SU-DHL-6 (cell line): ENCODE measurements at regions not wholly inside any gene's neighbourhood (a gene's known extent, or its start where the extent isn't known, plus 50 kb on each side); places are given as distances from the start of the nearest gene placed in this dataset.
"Not testable (repeated sequence)": the region's sequence is repeated elsewhere in the genome, so short reads cannot be mapped to it uniquely, and the experiment has no call there.

ENCODE experiments used
- H2AFZ ChIP-seq: fragments of 200-600 bp; sonication (generic); 2 replicates; pipeline ENCODE4 v1.6.1; 2014; ENCODE audit warnings: low read depth, mild to moderate bottlenecking, moderate library complexity, mixed read lengths, antibody characterized with exemption, low read length; ENCODE audit not compliant: severe bottlenecking
- H3F3A ChIP-seq: fragments of 200-600 bp; shearing (Covaris generic); 2 replicates; pipeline ENCODE4 v1.6.0; 2016; ENCODE audit warnings: antibody characterized with exemption, mild to moderate bottlenecking; ENCODE audit not compliant: insufficient read depth
- H3K27ac ChIP-seq: fragments of 200-600 bp; sonication (generic); 2 replicates; pipeline ENCODE4 v1.5.1; 2016; ENCODE audit warnings: low read depth, mild to moderate bottlenecking, low read length, moderate library complexity, mixed read lengths
- H3K27me3 ChIP-seq: fragments of 200-600 bp; sonication (generic), shearing (Covaris generic); 2 replicates; pipeline ENCODE4 v1.6.0; 2014; ENCODE audit warnings: mild to moderate bottlenecking, low read length
- H3K36me3 ChIP-seq: fragments of 200-600 bp; sonication (generic); 2 replicates; pipeline ENCODE4 v1.6.1; 2014; ENCODE audit warnings: mild to moderate bottlenecking, low read length, mixed read lengths
- H3K4me2 ChIP-seq: fragments of 300-600, 200-600 bp; shearing (Covaris generic), sonication (generic); 2 replicates; pipeline ENCODE4 v1.6.0; 2014; ENCODE audit warnings: low read length, low read depth, mild to moderate bottlenecking; ENCODE audit not compliant: poor library complexity, severe bottlenecking
- H3K4me3 ChIP-seq: fragments of 200-600 bp; sonication (generic); 2 replicates; pipeline ENCODE4 v1.5.1; 2014; ENCODE audit warnings: antibody characterized with exemption, low read length, mild to moderate bottlenecking, mixed read lengths; ENCODE audit not compliant: insufficient read depth, poor library complexity, severe bottlenecking
- H3K79me2 ChIP-seq: fragments of 200-600 bp; sonication (generic); 2 replicates; pipeline ENCODE4 v1.6.1; 2014; ENCODE audit warnings: mild to moderate bottlenecking, low read length, moderate library complexity; ENCODE audit not compliant: insufficient read depth
- H3K9ac ChIP-seq: fragments of 200-600 bp; sonication (generic); 2 replicates; pipeline ENCODE4 v1.7.0; 2014; ENCODE audit warnings: mild to moderate bottlenecking, low read length
- H3K9me2 ChIP-seq: fragments of 200-600 bp; sonication (generic); replicated peaks from 2 replicates; pipeline ENCODE4 v1.6.1; 2014; ENCODE audit warnings: low read length; ENCODE audit not compliant: insufficient read depth
- H3K9me3 ChIP-seq: fragments of 200-600 bp; sonication (generic); 2 replicates; pipeline ENCODE4 v1.6.1; 2014; ENCODE audit warnings: low read length, mixed read lengths; ENCODE audit not compliant: insufficient read depth
- H4K20me1 ChIP-seq: fragments of 200-600 bp; sonication (generic); 2 replicates; pipeline ENCODE4 v1.6.1; 2014; ENCODE audit warnings: low read depth, mild to moderate bottlenecking, antibody characterized with exemption, low read length, moderate library complexity, mixed read lengths
- CTCF ChIP-seq: fragments of 200-600 bp; sonication (generic); IDR thresholded peaks from one replicate; pipeline ENCODE4 v1.5.1; 2017; ENCODE audit warnings: antibody characterized with exemption, mild to moderate bottlenecking, low read length, moderate library complexity; ENCODE audit not compliant: insufficient read depth, poor library complexity, severe bottlenecking
- EZH2phosphoT487 ChIP-seq: fragments of 200-600 bp; sonication (generic), shearing (Covaris generic); conservative IDR thresholded peaks from 2 replicates; pipeline ENCODE4 v1.6.1; 2018; ENCODE audit warnings: mild to moderate bottlenecking, antibody characterized with exemption, low read length, moderate library complexity, mixed read lengths

GRCh38 chr13:73521985-73522524 is 463.2 kb downstream of the KLF5 start:
- TF ChIP-seq EZH2phosphoT487 (no peak), CTCF (no peak)
- Histone ChIP-seq H3K27ac (no peak overlapping the region), H2AFZ (no peak overlapping the region)

GRCh38 chr13:73521290-73521624 is 462.5 kb downstream of the KLF5 start:
- Histone ChIP-seq H3K4me2 (no peak overlapping the region), H3K36me3 (no peaks in the 10 kb centered on the region), H3K9me3 (no peaks in the 10 kb centered on the region), H2AFZ (no peak overlapping the region), H3K27ac (no peak overlapping the region), H3K79me2 (no peaks in the 10 kb centered on the region), H3K4me3 (no peak overlapping the region), H3K9ac (no peak overlapping the region), H3F3A (no peaks in the 10 kb centered on the region), H3K9me2 (no peaks in the 10 kb centered on the region), H4K20me1 (no peaks in the 10 kb centered on the region), H3K27me3 (no peaks in the 10 kb centered on the region)
- TF ChIP-seq EZH2phosphoT487 (no peak), CTCF (no peak)

More at GRCh38 chr13:73521985-73522524, 463.2 kb downstream of the KLF5 start:
- no peaks in the 10 kb centered on the region for H3K27me3 ChIP-seq
- no peaks in the 10 kb centered on the region for H3K9me2 ChIP-seq
- no peak overlapping the region for H3K4me3 ChIP-seq
- no peak overlapping the region for H3K9ac ChIP-seq
- H4K20me1 ChIP-seq = no peaks in the 10 kb centered on the region
- H3K9me3 ChIP-seq = no peaks in the 10 kb centered on the region
- H3K79me2 ChIP-seq = no peaks in the 10 kb centered on the region
- no peak overlapping the region for H3K4me2 ChIP-seq
- no peaks in the 10 kb centered on the region for H3F3A ChIP-seq
- no peaks in the 10 kb centered on the region for H3K36me3 ChIP-seq

GRCh38 chr13:73520566-73521289 is 461.9 kb downstream of the KLF5 start:
- TF ChIP-seq EZH2phosphoT487 (no peak), CTCF (no peak)

GRCh38 chr13:73520135-73520534 is 461.3 kb downstream of the KLF5 start:
- not testable (repeated sequence) for H3K9ac ChIP-seq, H3K79me2 ChIP-seq, H3K4me2 ChIP-seq, H3K9me2 ChIP-seq, H3K9me3 ChIP-seq, H3K4me3 ChIP-seq, H2AFZ ChIP-seq, H3K27ac ChIP-seq, H3K27me3 ChIP-seq, H3K36me3 ChIP-seq, H4K20me1 ChIP-seq, H3F3A ChIP-seq

More at GRCh38 chr13:73520566-73521289, 461.9 kb downstream of the KLF5 start:
- H3K79me2 ChIP-seq = no peaks in the 10 kb centered on the region
- no peak overlapping the region for H3K9ac ChIP-seq
- H3K27ac ChIP-seq = no peak overlapping the region
- no peaks in the 10 kb centered on the region for H3F3A ChIP-seq
- no peak overlapping the region for H3K4me2 ChIP-seq
- H3K27me3 ChIP-seq = no peaks in the 10 kb centered on the region
- no peaks in the 10 kb centered on the region for H3K36me3 ChIP-seq
- no peaks in the 10 kb centered on the region for H3K9me2 ChIP-seq
- no peak overlapping the region for H2AFZ ChIP-seq
- no peaks in the 10 kb centered on the region for H4K20me1 ChIP-seq
- H3K9me3 ChIP-seq = no peaks in the 10 kb centered on the region
- no peak overlapping the region for H3K4me3 ChIP-seq
